ENCODE measurements at regions not wholly inside any gene's neighbourhood (a gene's known extent, or its start where the extent isn't known, plus 50 kb on each side); places are given as distances from the start of the nearest gene placed in this dataset.

DNA sequence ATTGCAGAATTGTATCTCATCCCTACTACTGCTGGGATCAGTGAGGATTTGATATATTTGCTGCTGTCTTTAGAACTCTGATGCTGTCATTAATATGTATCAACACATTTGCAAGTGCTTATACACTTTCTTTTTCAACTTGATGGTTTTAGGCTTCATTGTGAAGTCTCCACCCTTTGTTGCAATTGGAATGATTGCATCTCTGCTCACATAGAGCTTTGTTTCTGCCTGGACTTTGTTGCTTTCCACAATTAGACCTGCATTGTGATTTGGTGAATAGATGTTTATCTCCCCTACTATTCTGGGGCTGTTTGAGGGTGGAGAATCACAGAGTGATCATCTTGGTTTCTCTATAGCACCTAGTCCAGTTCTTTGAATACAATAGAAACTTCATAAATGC lies 666.7 kb downstream of the EPM2A start:
- TF ChIP-seq, protein P1, sequence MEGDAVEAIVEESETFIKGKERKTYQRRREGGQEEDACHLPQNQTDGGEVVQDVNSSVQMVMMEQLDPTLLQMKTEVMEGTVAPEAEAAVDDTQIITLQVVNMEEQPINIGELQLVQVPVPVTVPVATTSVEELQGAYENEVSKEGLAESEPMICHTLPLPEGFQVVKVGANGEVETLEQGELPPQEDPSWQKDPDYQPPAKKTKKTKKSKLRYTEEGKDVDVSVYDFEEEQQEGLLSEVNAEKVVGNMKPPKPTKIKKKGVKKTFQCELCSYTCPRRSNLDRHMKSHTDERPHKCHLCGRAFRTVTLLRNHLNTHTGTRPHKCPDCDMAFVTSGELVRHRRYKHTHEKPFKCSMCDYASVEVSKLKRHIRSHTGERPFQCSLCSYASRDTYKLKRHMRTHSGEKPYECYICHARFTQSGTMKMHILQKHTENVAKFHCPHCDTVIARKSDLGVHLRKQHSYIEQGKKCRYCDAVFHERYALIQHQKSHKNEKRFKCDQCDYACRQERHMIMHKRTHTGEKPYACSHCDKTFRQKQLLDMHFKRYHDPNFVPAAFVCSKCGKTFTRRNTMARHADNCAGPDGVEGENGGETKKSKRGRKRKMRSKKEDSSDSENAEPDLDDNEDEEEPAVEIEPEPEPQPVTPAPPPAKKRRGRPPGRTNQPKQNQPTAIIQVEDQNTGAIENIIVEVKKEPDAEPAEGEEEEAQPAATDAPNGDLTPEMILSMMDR (IDR thresholded peaks at IDR 0.05): no peak
- TF ChIP-seq EP300 (IDR thresholded peaks at IDR 0.05): no peak
- no peak for TF ChIP-seq POLR2A (IDR thresholded peaks at IDR 0.05)
- TF ChIP-seq POLR2AphosphoS5 (IDR thresholded peaks at IDR 0.05): no peak

All from upper lobe of left lung (tissue), 4 donors.